K562 (cell line): ENCODE measurements at regions not wholly inside any gene's neighbourhood (a gene's known extent, or its start where the extent isn't known, plus 50 kb on each side); places are given as distances from the start of the nearest gene placed in this dataset.
A peak's percentile ranks its signal among the peaks of the same experiment; 100 is the strongest.

ENCODE experiments used
- CBX3 ChIP-seq, 2 experiments: IDR thresholded peaks; 1 replicate in 1 of 2; 2 replicates in 1 of 2; pipeline ENCODE4 v1.6.1; 2012; ENCODE audit warnings: inconsistent platforms in 2 of 2, low read length in 2 of 2, borderline replicate concordance in 1 of 2, control low read depth in 1 of 2
- CCNT2 ChIP-seq: IDR thresholded peaks from 2 replicates; pipeline ENCODE4 v1.6.1; 2011; ENCODE audit warnings: borderline replicate concordance, low read depth, mild to moderate bottlenecking, moderate library complexity, mixed read lengths, low read length; ENCODE audit not compliant: insufficient read length; ENCODE audit errors: extremely low read depth
- CHAMP1 ChIP-seq: fragments of 450-650 bp; IDR thresholded peaks from 2 replicates; pipeline ENCODE4 v1.6.1; 2016; ENCODE audit warnings: mild to moderate bottlenecking
- CREB1 ChIP-seq, 2 experiments: sonication (generic) in 1 of 2; formaldehyde crosslinking in 1 of 2; IDR thresholded peaks; 2 replicates each; pipeline versions ENCODE4 v1.6.1 to v1.8.0; 2012 to 2022; ENCODE audit warnings: inconsistent platforms in 1 of 2, mild to moderate bottlenecking in 1 of 2, missing genetic modification reagents in 1 of 2, moderate library complexity in 1 of 2
- EP400 ChIP-seq: fragments of 450-650 bp; IDR thresholded peaks from 2 replicates; pipeline ENCODE4 v1.6.1; 2017; ENCODE audit warnings: antibody characterized with exemption, mild to moderate bottlenecking, moderate library complexity
- FIP1L1 ChIP-seq: fragments of 200-400 bp; formaldehyde crosslinking; IDR thresholded peaks from 2 replicates; pipeline ENCODE4 v1.6.1; 2018; ENCODE audit warnings: mild to moderate bottlenecking, low read depth, low read length; ENCODE audit not compliant: poor library complexity, severe bottlenecking
- GATAD2A ChIP-seq: fragments of 450-650 bp; IDR thresholded peaks from 2 replicates; pipeline ENCODE4 v1.6.1; 2017
- MAZ ChIP-seq, 2 experiments: fragments of 450-650 bp in 1 of 2; sonication (generic) in 1 of 2; formaldehyde crosslinking; IDR thresholded peaks in 1 of 2; conservative IDR thresholded peaks in 1 of 2; 2 replicates each; pipeline versions ENCODE4 v1.4.0 to v1.5.0; 2020; ENCODE audit warnings: mild to moderate bottlenecking in 1 of 2, missing genetic modification reagents in 1 of 2
- NRF1 ChIP-seq, 2 experiments: fragments of 450-650 bp; IDR thresholded peaks in 1 of 2; conservative IDR thresholded peaks in 1 of 2; 2 replicates each; pipeline ENCODE4 v1.6.1; 2014; ENCODE audit warnings: mild to moderate bottlenecking in 2 of 2
- RAD21 ChIP-seq, 2 experiments: fragments of 250-450 bp in 1 of 2; fragments of 450-650 bp in 1 of 2; sonication (Bioruptor Pico) in 1 of 2; formaldehyde crosslinking in 1 of 2; IDR thresholded peaks in 1 of 2; conservative IDR thresholded peaks in 1 of 2; 2 replicates each; pipeline versions ENCODE4 v1.4.0 to v1.8.0; 2020 to 2022; ENCODE audit warnings: mild to moderate bottlenecking in 2 of 2, moderate library complexity in 1 of 2
- RBBP5 ChIP-seq: fragments of 200-600 bp; sonication (generic); IDR thresholded peaks from 2 replicates; pipeline ENCODE4 v1.6.1; 2012; ENCODE audit warnings: borderline replicate concordance, mild to moderate bottlenecking, low read length, control low read depth, inconsistent platforms; ENCODE audit not compliant: insufficient read depth, poor library complexity, severe bottlenecking
- SUPT5H ChIP-seq: fragments of 450-650 bp; IDR thresholded peaks from 2 replicates; pipeline ENCODE4 v1.6.1; 2016
- ZNF316 ChIP-seq: fragments of 450-650 bp; IDR thresholded peaks from 2 replicates; pipeline ENCODE4 v1.6.1; 2016
- TF ChIP-seq, protein P1 (sequence below): fragments of 450-650 bp; IDR thresholded peaks from 2 replicates; pipeline ENCODE4 v1.6.1; 2018; ENCODE audit not compliant: partially characterized antibody
- TF ChIP-seq, protein P2 (sequence below), 3 experiments: IDR thresholded peaks in 2 of 3; conservative IDR thresholded peaks in 1 of 3; 2 replicates each; pipeline ENCODE4 v1.5.1; 2011 to 2012; ENCODE audit warnings: low read length in 3 of 3, mild to moderate bottlenecking in 3 of 3, control low read depth in 2 of 3, improper control_type of control experiment in 1 of 3, inconsistent platforms in 1 of 3, low read depth in 1 of 3, mixed read lengths in 1 of 3, moderate library complexity in 1 of 3; ENCODE audit not compliant: insufficient read depth in 2 of 3
- TF ChIP-seq, protein P3 (sequence below): fragments of 450-650 bp; formaldehyde crosslinking; IDR thresholded peaks from 2 replicates; pipeline ENCODE4 v1.4.0; 2022; ENCODE audit warnings: mild to moderate bottlenecking, moderate library complexity

- peak; percentile 68; the same call in 1 of the 2 replicates for TF ChIP-seq CHAMP1
- peak; percentile 59 for TF ChIP-seq RBBP5
- TF ChIP-seq EP400: peak; percentile 53
- peak; percentile 70 for TF ChIP-seq CCNT2
- TF ChIP-seq FIP1L1: peak; percentile 60
- TF ChIP-seq GATAD2A: 0 out of 2 replicates have a peak, but pooled peaks have one; percentile 31
- TF ChIP-seq CREB1 (IDR thresholded peaks at IDR 0.05): peak; percentile 52; the same call in 1 of the 2 replicates
- no peak for TF ChIP-seq CREB1 (CRISPR knock-in tag; IDR thresholded peaks at IDR 0.05)
- 0 out of 3 replicates have a peak, but pooled peaks of 1 of the 2 experiments have one; percentile 30 for TF ChIP-seq CBX3 (IDR thresholded peaks at IDR 0.05; ENCODE audit: borderline replicate concordance in 1 of 2, low read length in 2 of 2)
- peak; percentile 34 to 58 for TF ChIP-seq NRF1 (conservative IDR thresholded peaks at IDR 0.05 in 1 of 2, IDR thresholded peaks at IDR 0.05 in 1 of 2)
- no peak for TF ChIP-seq ZNF316
- TF ChIP-seq, protein P1, sequence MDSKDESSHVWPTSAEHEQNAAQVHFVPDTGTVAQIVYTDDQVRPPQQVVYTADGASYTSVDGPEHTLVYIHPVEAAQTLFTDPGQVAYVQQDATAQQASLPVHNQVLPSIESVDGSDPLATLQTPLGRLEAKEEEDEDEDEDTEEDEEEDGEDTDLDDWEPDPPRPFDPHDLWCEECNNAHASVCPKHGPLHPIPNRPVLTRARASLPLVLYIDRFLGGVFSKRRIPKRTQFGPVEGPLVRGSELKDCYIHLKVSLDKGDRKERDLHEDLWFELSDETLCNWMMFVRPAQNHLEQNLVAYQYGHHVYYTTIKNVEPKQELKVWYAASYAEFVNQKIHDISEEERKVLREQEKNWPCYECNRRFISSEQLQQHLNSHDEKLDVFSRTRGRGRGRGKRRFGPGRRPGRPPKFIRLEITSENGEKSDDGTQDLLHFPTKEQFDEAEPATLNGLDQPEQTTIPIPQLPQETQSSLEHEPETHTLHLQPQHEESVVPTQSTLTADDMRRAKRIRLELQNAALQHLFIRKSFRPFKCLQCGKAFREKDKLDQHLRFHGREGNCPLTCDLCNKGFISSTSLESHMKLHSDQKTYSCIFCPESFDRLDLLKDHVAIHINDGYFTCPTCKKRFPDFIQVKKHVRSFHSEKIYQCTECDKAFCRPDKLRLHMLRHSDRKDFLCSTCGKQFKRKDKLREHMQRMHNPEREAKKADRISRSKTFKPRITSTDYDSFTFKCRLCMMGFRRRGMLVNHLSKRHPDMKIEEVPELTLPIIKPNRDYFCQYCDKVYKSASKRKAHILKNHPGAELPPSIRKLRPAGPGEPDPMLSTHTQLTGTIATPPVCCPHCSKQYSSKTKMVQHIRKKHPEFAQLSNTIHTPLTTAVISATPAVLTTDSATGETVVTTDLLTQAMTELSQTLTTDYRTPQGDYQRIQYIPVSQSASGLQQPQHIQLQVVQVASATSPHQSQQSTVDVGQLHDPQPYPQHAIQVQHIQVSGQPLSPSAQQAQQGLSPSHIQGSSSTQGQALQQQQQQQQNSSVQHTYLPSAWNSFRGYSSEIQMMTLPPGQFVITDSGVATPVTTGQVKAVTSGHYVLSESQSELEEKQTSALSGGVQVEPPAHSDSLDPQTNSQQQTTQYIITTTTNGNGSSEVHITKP: no peak
- TF ChIP-seq, protein P2, sequence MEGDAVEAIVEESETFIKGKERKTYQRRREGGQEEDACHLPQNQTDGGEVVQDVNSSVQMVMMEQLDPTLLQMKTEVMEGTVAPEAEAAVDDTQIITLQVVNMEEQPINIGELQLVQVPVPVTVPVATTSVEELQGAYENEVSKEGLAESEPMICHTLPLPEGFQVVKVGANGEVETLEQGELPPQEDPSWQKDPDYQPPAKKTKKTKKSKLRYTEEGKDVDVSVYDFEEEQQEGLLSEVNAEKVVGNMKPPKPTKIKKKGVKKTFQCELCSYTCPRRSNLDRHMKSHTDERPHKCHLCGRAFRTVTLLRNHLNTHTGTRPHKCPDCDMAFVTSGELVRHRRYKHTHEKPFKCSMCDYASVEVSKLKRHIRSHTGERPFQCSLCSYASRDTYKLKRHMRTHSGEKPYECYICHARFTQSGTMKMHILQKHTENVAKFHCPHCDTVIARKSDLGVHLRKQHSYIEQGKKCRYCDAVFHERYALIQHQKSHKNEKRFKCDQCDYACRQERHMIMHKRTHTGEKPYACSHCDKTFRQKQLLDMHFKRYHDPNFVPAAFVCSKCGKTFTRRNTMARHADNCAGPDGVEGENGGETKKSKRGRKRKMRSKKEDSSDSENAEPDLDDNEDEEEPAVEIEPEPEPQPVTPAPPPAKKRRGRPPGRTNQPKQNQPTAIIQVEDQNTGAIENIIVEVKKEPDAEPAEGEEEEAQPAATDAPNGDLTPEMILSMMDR (IDR thresholded peaks at IDR 0.05 in 2 of 3, conservative IDR thresholded peaks at IDR 0.05 in 1 of 3; ENCODE audit: insufficient read depth in 2 of 3, low read depth in 1 of 3, low read length in 3 of 3): peak; percentile 76 to 84 (median 83)
- TF ChIP-seq RAD21 (CRISPR knock-in tag; conservative IDR thresholded peaks at IDR 0.05 in 1 of 2, IDR thresholded peaks at IDR 0.05 in 1 of 2): peak; percentile 91 to 93
- peak; percentile 92 to 97 for TF ChIP-seq MAZ (CRISPR knock-in tag; conservative IDR thresholded peaks at IDR 0.05 in 1 of 2, IDR thresholded peaks at IDR 0.05 in 1 of 2)
- peak; percentile 63 for TF ChIP-seq SUPT5H
- TF ChIP-seq, protein P3, sequence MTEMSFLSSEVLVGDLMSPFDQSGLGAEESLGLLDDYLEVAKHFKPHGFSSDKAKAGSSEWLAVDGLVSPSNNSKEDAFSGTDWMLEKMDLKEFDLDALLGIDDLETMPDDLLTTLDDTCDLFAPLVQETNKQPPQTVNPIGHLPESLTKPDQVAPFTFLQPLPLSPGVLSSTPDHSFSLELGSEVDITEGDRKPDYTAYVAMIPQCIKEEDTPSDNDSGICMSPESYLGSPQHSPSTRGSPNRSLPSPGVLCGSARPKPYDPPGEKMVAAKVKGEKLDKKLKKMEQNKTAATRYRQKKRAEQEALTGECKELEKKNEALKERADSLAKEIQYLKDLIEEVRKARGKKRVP (CRISPR knock-in tag): 0 out of 2 replicates have a peak, but pooled peaks have one; percentile 37
Measured at GRCh38 chr6:112879920-112880413, 532.8 kb downstream of the RFPL4B start (continued).
